NB4 (cell line): ENCODE measurements at regions not wholly inside any gene's neighbourhood (a gene's known extent, or its start where the extent isn't known, plus 50 kb on each side); places are given as distances from the start of the nearest gene placed in this dataset.
A peak's percentile ranks its signal among the peaks of the same experiment; 100 is the strongest.

Source experiments
- DNase-seq: peaks from one replicate; pipeline ENCODE4 v3.0.0; 2010; ENCODE audit warnings: low read depth
- H3K4me3 ChIP-seq: one replicate; pipeline ENCODE4 v1.5.1; 2011; ENCODE audit warnings: mild to moderate bottlenecking, low read depth, low read length, moderate library complexity
- MYC ChIP-seq: IDR thresholded peaks from 2 replicates; pipeline ENCODE4 v1.6.1; 2011; ENCODE audit warnings: low read depth, low read length
- POLR2A ChIP-seq: IDR thresholded peaks from 2 replicates; pipeline ENCODE4 v1.6.1; 2011; ENCODE audit warnings: mild to moderate bottlenecking; ENCODE audit not compliant: insufficient read length; ENCODE audit errors: extremely low read depth
- TF ChIP-seq, protein P1 (sequence below): IDR thresholded peaks from 2 replicates; pipeline ENCODE4 v1.6.1; 2011; ENCODE audit warnings: low read depth, low read length
- TF ChIP-seq, protein P2 (sequence below): IDR thresholded peaks from one replicate; pipeline ENCODE4 v1.5.1; 2012; ENCODE audit warnings: low read depth, low read length

DNA sequence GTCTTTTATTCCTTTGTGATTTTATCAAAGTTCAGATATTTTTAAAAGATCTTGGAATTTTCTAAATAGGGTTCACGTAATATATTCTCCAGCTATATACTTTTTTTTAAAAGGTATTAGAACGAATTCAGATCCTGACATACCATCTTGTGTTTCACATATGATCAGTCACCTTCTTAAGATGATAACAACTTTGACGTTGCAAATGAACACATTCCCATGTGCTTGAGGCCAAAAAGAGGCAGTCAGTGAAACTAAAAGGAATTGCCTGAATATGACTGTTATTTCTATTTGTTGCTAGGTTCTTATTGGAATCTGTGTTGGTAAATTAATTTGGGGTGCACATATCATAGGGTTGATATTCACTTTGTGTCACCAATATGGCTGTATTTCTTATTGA lies 310.1 kb downstream of the MDFIC start:
- TF ChIP-seq, protein P1, sequence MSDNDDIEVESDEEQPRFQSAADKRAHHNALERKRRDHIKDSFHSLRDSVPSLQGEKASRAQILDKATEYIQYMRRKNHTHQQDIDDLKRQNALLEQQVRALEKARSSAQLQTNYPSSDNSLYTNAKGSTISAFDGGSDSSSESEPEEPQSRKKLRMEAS: no peak
- TF ChIP-seq, protein P2, sequence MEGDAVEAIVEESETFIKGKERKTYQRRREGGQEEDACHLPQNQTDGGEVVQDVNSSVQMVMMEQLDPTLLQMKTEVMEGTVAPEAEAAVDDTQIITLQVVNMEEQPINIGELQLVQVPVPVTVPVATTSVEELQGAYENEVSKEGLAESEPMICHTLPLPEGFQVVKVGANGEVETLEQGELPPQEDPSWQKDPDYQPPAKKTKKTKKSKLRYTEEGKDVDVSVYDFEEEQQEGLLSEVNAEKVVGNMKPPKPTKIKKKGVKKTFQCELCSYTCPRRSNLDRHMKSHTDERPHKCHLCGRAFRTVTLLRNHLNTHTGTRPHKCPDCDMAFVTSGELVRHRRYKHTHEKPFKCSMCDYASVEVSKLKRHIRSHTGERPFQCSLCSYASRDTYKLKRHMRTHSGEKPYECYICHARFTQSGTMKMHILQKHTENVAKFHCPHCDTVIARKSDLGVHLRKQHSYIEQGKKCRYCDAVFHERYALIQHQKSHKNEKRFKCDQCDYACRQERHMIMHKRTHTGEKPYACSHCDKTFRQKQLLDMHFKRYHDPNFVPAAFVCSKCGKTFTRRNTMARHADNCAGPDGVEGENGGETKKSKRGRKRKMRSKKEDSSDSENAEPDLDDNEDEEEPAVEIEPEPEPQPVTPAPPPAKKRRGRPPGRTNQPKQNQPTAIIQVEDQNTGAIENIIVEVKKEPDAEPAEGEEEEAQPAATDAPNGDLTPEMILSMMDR: no peak
- TF ChIP-seq POLR2A: no peak
- TF ChIP-seq MYC: no peak
- H3K4me3 ChIP-seq: no peak overlapping the region
- no peak for DNase-seq

DNA sequence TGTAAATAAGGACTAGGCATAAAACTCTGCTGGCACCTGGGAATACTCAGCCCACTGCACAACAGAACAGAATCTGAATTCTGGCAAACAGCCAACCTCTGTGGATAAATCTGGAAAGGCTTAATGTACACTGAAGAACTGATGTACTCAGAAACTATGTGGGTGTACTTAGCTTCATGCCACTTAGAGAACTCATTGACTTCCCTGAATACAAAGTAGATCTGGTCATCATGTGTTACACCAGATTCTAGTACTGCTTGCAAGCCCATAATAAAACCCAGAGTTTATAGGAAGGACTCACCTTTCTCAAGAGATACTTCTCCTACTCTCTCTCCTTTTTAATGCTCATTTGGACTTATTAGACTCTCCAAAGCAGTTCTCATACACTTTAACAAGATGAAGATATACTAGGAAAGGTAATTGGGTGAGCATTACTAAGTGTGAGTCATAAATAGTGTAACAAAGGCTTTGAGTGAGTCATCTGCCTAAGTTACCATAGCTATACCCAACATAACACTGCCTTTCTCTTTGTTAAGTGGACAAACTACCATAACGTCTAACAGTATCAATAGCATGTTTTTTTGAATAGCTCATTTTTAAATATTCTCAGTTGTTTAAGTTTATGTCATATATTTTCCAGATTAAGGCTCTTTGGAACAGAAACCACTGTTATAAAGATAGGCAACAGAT lies 309.1 kb downstream of the MDFIC start:
- peak; percentile 42 for DNase-seq
- H3K4me3 ChIP-seq: no peak overlapping the region
- TF ChIP-seq, protein P2: no peak
- TF ChIP-seq POLR2A: no peak
- no peak for TF ChIP-seq MYC
- TF ChIP-seq, protein P1: no peak

DNA sequence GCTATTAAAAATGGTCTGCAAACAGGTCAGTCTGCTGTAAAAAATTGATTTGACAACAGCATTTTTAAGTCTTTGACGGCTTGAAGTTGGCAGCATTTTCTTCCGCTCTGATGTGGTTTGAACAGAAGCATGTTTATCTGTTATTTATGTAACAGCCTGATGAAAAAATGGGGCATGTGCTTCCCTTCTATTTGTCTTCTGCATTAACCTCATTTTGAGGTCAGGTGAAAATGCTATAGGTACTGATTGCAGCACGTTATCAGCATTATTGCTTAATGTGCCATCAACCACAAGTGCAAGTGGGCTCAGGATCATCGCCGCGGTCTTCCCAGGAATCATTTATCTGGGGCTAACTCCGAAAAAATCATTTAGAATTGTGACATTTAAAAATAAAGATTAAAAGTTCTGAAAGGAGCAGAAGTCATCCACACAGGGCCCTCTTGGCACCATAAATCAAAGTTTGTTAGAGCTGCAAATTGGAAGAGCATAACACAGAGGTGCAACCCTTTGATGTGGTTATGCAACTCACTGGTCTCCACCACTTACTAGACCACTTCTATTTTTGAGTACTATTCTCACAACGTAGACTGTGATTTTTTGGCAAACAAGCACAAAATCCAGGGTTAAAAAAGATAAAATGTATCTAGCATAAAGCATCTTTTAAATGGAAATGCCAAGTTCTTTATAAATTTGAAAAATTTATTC lies 307.7 kb downstream of the MDFIC start:
- H3K4me3 ChIP-seq: no peak overlapping the region
- TF ChIP-seq MYC: no peak
- TF ChIP-seq, protein P2: no peak
- DNase-seq: no peak

DNA sequence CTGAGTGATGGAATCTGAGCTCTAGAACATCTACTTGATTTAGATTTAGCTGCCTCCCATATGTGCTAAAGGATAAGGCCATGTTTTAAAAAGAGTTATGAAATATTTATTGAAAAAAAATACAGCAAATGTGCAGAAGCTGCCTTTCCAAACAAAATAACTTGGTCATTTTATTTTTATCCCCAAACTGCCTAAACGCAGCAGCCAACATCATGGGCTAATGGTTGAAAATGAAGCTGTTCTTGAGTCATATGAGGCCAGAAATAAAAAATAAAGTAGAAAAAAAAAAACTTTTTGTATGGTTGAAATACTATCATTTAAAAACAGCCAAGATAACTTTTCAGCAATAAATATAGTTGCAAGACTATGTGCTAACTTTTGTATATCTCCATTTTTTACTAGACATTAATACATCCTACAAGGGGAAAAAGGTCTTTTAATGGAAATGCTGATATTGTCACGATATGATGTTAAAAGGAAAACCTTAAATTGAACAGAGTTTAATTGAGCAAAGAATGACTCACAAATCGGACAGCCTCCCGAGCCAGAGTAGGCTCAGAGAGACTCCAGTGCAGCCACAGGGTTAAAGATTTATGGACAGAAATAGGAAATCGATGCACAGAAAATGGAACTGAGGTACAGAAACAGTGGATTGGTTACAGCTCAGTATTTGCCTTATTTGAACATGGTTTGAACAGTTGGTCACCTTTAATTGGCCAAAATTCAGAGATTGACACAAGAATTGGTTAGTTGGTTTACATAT lies 305.8 kb downstream of the MDFIC start:
- DNase-seq: no peak
- no peak overlapping the region for H3K4me3 ChIP-seq
- TF ChIP-seq, protein P1: no peak
- TF ChIP-seq, protein P2: no peak
- TF ChIP-seq POLR2A (no peak), MYC (no peak)

DNA sequence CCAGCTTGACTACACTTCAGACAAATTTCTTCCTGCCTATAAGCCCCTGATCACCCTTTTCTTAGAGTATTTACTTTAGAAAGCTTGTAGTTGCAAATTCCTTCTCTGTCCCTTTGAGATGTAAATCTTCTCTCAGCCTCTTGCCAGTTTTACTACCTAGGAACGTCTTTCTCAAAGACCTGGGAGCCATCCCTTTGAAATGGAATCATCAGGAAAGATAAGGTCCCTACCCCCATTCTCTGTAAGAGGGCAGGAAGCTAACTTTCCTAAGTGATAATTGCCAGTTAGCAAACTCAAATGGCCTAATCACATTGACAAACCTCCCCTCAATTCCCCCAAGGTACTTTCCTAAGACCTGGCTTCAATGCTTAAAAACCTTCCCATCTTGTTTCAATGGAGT lies 304.5 kb downstream of the MDFIC start:
- no peak for DNase-seq
- TF ChIP-seq, protein P2: no peak
- TF ChIP-seq POLR2A: no peak
- TF ChIP-seq, protein P1: no peak
- TF ChIP-seq MYC: no peak
- no peak overlapping the region for H3K4me3 ChIP-seq
